ENCODE measurements at regions not wholly inside any gene's neighbourhood (a gene's known extent, or its start where the extent isn't known, plus 50 kb on each side); places are given as distances from the start of the nearest gene placed in this dataset.

DNA sequence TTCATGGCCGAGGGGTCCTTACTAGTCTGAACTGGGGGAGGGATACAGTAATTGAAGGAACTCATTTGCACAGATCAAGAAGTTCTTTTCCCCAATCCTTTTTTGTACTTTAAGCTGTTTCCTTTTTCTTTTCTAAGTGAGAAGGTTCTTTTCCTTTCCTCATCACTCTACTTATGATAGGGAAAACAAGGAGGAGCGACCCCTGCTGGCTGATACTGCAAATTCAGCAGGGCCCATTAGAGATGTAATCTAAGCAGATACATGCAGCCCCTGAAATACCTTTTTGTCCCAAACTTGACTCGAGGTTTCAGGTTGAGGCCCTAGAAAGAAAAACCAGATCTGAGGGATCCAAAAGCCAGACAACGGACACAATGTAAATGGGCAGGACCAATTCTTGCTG is 305.5 kb downstream of the DNAJB9 start:
- TF ChIP-seq, protein P1, sequence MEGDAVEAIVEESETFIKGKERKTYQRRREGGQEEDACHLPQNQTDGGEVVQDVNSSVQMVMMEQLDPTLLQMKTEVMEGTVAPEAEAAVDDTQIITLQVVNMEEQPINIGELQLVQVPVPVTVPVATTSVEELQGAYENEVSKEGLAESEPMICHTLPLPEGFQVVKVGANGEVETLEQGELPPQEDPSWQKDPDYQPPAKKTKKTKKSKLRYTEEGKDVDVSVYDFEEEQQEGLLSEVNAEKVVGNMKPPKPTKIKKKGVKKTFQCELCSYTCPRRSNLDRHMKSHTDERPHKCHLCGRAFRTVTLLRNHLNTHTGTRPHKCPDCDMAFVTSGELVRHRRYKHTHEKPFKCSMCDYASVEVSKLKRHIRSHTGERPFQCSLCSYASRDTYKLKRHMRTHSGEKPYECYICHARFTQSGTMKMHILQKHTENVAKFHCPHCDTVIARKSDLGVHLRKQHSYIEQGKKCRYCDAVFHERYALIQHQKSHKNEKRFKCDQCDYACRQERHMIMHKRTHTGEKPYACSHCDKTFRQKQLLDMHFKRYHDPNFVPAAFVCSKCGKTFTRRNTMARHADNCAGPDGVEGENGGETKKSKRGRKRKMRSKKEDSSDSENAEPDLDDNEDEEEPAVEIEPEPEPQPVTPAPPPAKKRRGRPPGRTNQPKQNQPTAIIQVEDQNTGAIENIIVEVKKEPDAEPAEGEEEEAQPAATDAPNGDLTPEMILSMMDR (IDR thresholded peaks at IDR 0.05): peak; percentile 43
- TF ChIP-seq EZH2 (IDR thresholded peaks at IDR 0.05): no peak

Measured in neural progenitor cell (in vitro differentiated cells).